SIG-M5 treated with dmso at 0.1 percent for 504 hours (cell line): ENCODE measurements at regions not wholly inside any gene's neighbourhood (a gene's known extent, or its start where the extent isn't known, plus 50 kb on each side); places are given as distances from the start of the nearest gene placed in this dataset.

Experiments
- DNase-seq: peaks from one replicate; lab custom pipeline; 2025; ENCODE audit not compliant: unreplicated experiment; lab: John Stamatoyannopoulos, UW

GRCh38 chrX:69306063-69306404, 140.8 kb upstream of the PJA1 start:
- no peak for DNase-seq

GRCh38 chrX:69305333-69306062, 140.2 kb upstream of the PJA1 start:
- no peak for DNase-seq

- DNase-seq = no peak
Measured at GRCh38 chrX:69303231-69303630, 138.0 kb upstream of the PJA1 start.

- DNase-seq = no peak
Measured at GRCh38 chrX:69299951-69300714, 134.9 kb upstream of the PJA1 start.

GRCh38 chrX:69299285-69299684, 134.0 kb upstream of the PJA1 start:
- DNase-seq = no peak

GRCh38 chrX:69298466-69299140, 133.3 kb upstream of the PJA1 start:
- DNase-seq = no peak

GRCh38 chrX:69297506-69297905, 132.3 kb upstream of the PJA1 start:
- no peak for DNase-seq

GRCh38 chrX:69293776-69294601, 128.7 kb upstream of the PJA1 start:
- DNase-seq = no peak

GRCh38 chrX:69291116-69291515, 125.9 kb upstream of the PJA1 start:
- no peak for DNase-seq

- no peak for DNase-seq
Measured at GRCh38 chrX:69290292-69290691, 125.0 kb upstream of the PJA1 start.

GRCh38 chrX:69289793-69290123, 124.5 kb upstream of the PJA1 start:
- DNase-seq = no peak

GRCh38 chrX:69289046-69289792, 124.0 kb upstream of the PJA1 start:
- no peak for DNase-seq

- DNase-seq = no peak
Measured at GRCh38 chrX:69287095-69287494, 121.8 kb upstream of the PJA1 start.

- DNase-seq = no peak
Measured at GRCh38 chrX:69286565-69286906, 121.3 kb upstream of the PJA1 start.

- no peak for DNase-seq
Measured at GRCh38 chrX:69285881-69286564, 120.8 kb upstream of the PJA1 start.

- no peak for DNase-seq
Measured at GRCh38 chrX:69285401-69285877, 120.2 kb upstream of the PJA1 start.

- no peak for DNase-seq
Measured at GRCh38 chrX:69284491-69284890, 119.2 kb upstream of the PJA1 start.

GRCh38 chrX:69282893-69283690, 117.8 kb upstream of the PJA1 start:
- no peak for DNase-seq

- no peak for DNase-seq
Measured at GRCh38 chrX:69280933-69281332, 115.7 kb upstream of the PJA1 start.
